ENCODE measurements at regions not wholly inside any gene's neighbourhood (a gene's known extent, or its start where the extent isn't known, plus 50 kb on each side); places are given as distances from the start of the nearest gene placed in this dataset.
"Not testable (repeated sequence)": the region's sequence is repeated elsewhere in the genome, so short reads cannot be mapped to it uniquely, and the experiment has no call there.

GRCh38 chr2:84373391-84373790 is 85.7 kb downstream of the SUCLG1 start:
- no peak for ATAC-seq

- no peak for ATAC-seq
Measured at GRCh38 chr2:84362541-84362940, 96.5 kb downstream of the SUCLG1 start.

GRCh38 chr2:84338069-84338468 is 121.0 kb downstream of the SUCLG1 start:
- ATAC-seq: no peak

- no peak for ATAC-seq
Measured at GRCh38 chr2:84327645-84328249, 131.3 kb downstream of the SUCLG1 start.

- ATAC-seq: no peak
Measured at GRCh38 chr2:84326831-84327432, 132.1 kb downstream of the SUCLG1 start.

GRCh38 chr2:84323890-84324289 is 135.2 kb downstream of the SUCLG1 start:
- no peak for ATAC-seq

- ATAC-seq: no peak
Measured at GRCh38 chr2:84320940-84321339, 138.1 kb downstream of the SUCLG1 start.

- no peak for ATAC-seq
Measured at GRCh38 chr2:84319581-84319980, 139.5 kb downstream of the SUCLG1 start.

- no peak for ATAC-seq
Measured at GRCh38 chr2:84317135-84317534, 141.9 kb downstream of the SUCLG1 start.

GRCh38 chr2:84314901-84315330 is 144.2 kb downstream of the SUCLG1 start:
- ATAC-seq: peak; percentile 55 to 72

GRCh38 chr2:84314250-84314649 is 144.8 kb downstream of the SUCLG1 start:
- ATAC-seq: no peak

- no peak for ATAC-seq
Measured at GRCh38 chr2:84309281-84309680, 149.8 kb downstream of the SUCLG1 start.

GRCh38 chr2:84306361-84306760 is 152.7 kb downstream of the SUCLG1 start:
- no peak for ATAC-seq

GRCh38 chr2:84302513-84303412 is 156.3 kb downstream of the SUCLG1 start:
- peak; percentile 32 to 51 for ATAC-seq

- no peak for ATAC-seq
Measured at GRCh38 chr2:84301717-84302116, 157.4 kb downstream of the SUCLG1 start.

- ATAC-seq: no peak
Measured at GRCh38 chr2:84300696-84301029, 158.4 kb downstream of the SUCLG1 start.

GRCh38 chr2:84300001-84300695 is 158.9 kb downstream of the SUCLG1 start:
- ATAC-seq: not testable (repeated sequence)

- ATAC-seq: no peak
Measured at GRCh38 chr2:84299211-84299775, 159.8 kb downstream of the SUCLG1 start.

GRCh38 chr2:84297155-84297554 is 161.9 kb downstream of the SUCLG1 start:
- ATAC-seq: no peak

- no peak for ATAC-seq
Measured at GRCh38 chr2:84293791-84294380, 165.2 kb downstream of the SUCLG1 start.

GRCh38 chr2:84292545-84292944 is 166.5 kb downstream of the SUCLG1 start:
- no peak for ATAC-seq

- ATAC-seq: no peak
Measured at GRCh38 chr2:84290537-84290936, 168.5 kb downstream of the SUCLG1 start.

Data from activated CD4-positive, CD25-positive, alpha-beta regulatory T cell treated with anti-CD3 and anti-CD28 coated beads, Interleukin-2, amount 50 U/mL, for 24 hours (primary cell).